GM13976 (cell line): ENCODE measurements at regions not wholly inside any gene's neighbourhood (a gene's known extent, or its start where the extent isn't known, plus 50 kb on each side); places are given as distances from the start of the nearest gene placed in this dataset.

ENCODE experiments used
- DNase-seq: peaks from one replicate; pipeline ENCODE4 v3.0.0; 2012; ENCODE audit warnings: low spot score
- in situ Hi-C: fragments of 300-500 bp; cut with MboI; formaldehyde crosslinking; loops from one replicate; pipeline ENCODE4 v1.12.0; 2022; ENCODE audit warnings: low sequenced_read_pairs, mixed read lengths, inconsistent platforms; ENCODE audit not compliant: unreplicated experiment
- TF ChIP-seq, protein P1 (sequence below): IDR thresholded peaks from 2 replicates; pipeline ENCODE4 v1.5.1; 2012; ENCODE audit warnings: borderline replicate concordance, mild to moderate bottlenecking; ENCODE audit not compliant: insufficient read depth; ENCODE audit errors: extremely low read depth, missing control alignments, control extremely low read depth

DNA sequence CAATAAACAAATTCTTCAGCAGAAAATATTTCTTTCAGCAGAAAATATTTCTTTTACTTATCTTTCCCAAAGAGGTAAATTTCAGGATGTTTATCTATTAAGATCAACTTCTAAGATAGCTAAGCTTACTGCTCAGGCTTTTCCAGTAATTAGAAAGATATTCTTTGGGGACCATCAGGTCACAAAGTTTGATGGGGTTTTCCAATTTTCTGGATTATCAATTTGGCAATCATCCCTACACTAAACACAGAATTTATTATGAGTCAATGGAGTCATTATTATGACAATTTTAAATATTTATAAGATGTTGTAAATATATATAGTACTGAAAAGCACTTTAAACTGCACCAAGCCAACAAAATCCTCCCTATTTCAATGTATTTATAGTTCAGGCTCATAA lies 137.6 kb downstream of the AKAP11 start:
- in situ Hi-C loops, result no loop called here
- no peak for DNase-seq
- TF ChIP-seq, protein P1, sequence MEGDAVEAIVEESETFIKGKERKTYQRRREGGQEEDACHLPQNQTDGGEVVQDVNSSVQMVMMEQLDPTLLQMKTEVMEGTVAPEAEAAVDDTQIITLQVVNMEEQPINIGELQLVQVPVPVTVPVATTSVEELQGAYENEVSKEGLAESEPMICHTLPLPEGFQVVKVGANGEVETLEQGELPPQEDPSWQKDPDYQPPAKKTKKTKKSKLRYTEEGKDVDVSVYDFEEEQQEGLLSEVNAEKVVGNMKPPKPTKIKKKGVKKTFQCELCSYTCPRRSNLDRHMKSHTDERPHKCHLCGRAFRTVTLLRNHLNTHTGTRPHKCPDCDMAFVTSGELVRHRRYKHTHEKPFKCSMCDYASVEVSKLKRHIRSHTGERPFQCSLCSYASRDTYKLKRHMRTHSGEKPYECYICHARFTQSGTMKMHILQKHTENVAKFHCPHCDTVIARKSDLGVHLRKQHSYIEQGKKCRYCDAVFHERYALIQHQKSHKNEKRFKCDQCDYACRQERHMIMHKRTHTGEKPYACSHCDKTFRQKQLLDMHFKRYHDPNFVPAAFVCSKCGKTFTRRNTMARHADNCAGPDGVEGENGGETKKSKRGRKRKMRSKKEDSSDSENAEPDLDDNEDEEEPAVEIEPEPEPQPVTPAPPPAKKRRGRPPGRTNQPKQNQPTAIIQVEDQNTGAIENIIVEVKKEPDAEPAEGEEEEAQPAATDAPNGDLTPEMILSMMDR, result no peak

GRCh38 chr13:42412812-42413483 lies 141.0 kb downstream of the AKAP11 start:
- TF ChIP-seq, protein P1, result no peak
- DNase-seq, result no peak
- in situ Hi-C loops, result no loop called here

- in situ Hi-C loops, result no loop called here
- DNase-seq, result no peak
- TF ChIP-seq, protein P1, result no peak
These were observed 141.5 kb downstream of the AKAP11 start for GRCh38 chr13:42413484-42413815.

DNA sequence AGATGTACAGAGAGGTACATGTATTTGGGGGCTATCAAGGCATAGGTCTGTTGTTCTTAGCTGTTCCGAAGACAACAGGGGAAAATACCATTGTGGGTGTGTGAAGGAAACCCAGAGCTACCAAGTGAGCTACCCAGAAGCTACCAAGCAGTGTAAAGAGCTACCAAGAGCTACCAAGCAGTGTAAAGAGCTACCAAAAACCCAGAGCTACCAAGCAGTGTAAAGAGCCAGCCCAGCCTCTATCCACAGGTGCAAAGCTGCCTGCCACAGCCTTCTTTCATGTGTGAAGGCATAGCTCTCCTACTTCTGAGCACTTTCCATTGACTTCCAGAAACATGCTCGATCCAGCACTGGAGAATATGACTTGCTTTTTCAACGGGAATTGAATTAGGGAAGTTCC lies 145.7 kb downstream of the AKAP11 start:
- no peak for DNase-seq
- in situ Hi-C loops, result no loop called here
- TF ChIP-seq, protein P1, result no peak

GRCh38 chr13:42418184-42418583 lies 146.2 kb downstream of the AKAP11 start:
- TF ChIP-seq, protein P1, result no peak
- no peak for DNase-seq
- in situ Hi-C loops, result no loop called here

DNA sequence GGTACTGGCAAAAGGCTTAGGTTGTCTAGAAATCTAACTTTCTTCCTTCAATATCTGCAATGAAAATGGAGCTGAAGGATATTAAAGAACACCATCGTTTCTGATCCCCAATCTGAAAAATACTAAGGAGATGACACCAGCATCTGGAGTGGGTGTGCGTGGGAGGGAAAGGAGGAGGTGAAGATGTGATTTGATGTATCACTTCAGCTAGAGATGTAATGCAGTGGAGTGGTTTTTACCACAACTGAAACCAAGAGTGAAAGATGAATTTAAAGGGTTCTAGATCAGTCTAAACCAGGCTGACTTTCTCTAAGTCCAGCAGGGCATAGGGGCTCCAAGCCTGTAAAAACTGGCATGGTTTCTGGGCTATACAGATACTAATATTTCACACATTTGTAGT lies 148.4 kb downstream of the AKAP11 start:
- in situ Hi-C loops, result no loop called here
- DNase-seq, result peak; percentile 38
- TF ChIP-seq, protein P1, result no peak
